PC-3 (cell line): ENCODE measurements at regions not wholly inside any gene's neighbourhood (a gene's known extent, or its start where the extent isn't known, plus 50 kb on each side); places are given as distances from the start of the nearest gene placed in this dataset.
"Not testable (repeated sequence)": the region's sequence is repeated elsewhere in the genome, so short reads cannot be mapped to it uniquely, and the experiment has no call there.

ENCODE experiments used
- ATAC-seq: fragments of 200-7000 bp; cut with Tn5 transposase; 2 replicates; pipeline ENCODE4 v1.9.1; 2020; ENCODE audit warnings: mild to moderate bottlenecking, moderate library complexity
- BruUV-seq: library from RNA; stranded (reverse); fragments of 400-500 nt; replicated peaks from 2 replicates; lab custom pipeline; 2021; lab: Mats Ljungman, UMichigan
- CTCF ChIA-PET: fragments of 300-600 bp; sonication (Branson Sonifier 250); formaldehyde crosslinking; loops from one replicate; lab custom pipeline; 2022; ENCODE audit warnings: antibody characterized with exemption; lab: Charles Lee
- POLR2A ChIA-PET: fragments of 300-600 bp; sonication (Branson Sonifier 250); formaldehyde crosslinking; loops from one replicate; lab custom pipeline; 2022; ENCODE audit warnings: antibody characterized with exemption; ENCODE audit not compliant: unreplicated experiment; lab: Charles Lee
- DNase-seq: peaks from one replicate; pipeline ENCODE4 v3.0.0-alpha.2; 2015
- H2AFZ ChIP-seq: fragments of 300-600 bp; sonication (generic); 2 replicates; pipeline ENCODE4 v1.6.0; 2016; ENCODE audit warnings: antibody characterized with exemption, low read length
- H3F3A ChIP-seq: fragments of 300-600 bp; sonication (generic); one replicate; pipeline ENCODE4 v1.6.0; 2017; ENCODE audit warnings: antibody characterized with exemption, low read length, control low read depth, mild to moderate bottlenecking; ENCODE audit not compliant: unreplicated experiment
- H3K27ac ChIP-seq: fragments of 300-600 bp; sonication (generic); 2 replicates; pipeline ENCODE4 v1.5.1; 2016; ENCODE audit warnings: mild to moderate bottlenecking, low read length
- H3K27me3 ChIP-seq: fragments of 300-600 bp; sonication (generic); 2 replicates; pipeline ENCODE4 v1.6.1; 2016; ENCODE audit warnings: low read length, mixed read lengths
- H3K36me3 ChIP-seq: fragments of 300-600 bp; sonication (generic); 2 replicates; pipeline ENCODE4 v1.6.1; 2016; ENCODE audit warnings: low read depth, mixed run types, low read length, mixed read lengths
- H3K4me1 ChIP-seq: fragments of 300-600 bp; sonication (generic); 2 replicates; pipeline ENCODE4 v1.5.1; 2016; ENCODE audit warnings: low read length; ENCODE audit not compliant: insufficient read depth
- H3K4me2 ChIP-seq: fragments of 300-600 bp; sonication (generic); 2 replicates; pipeline ENCODE4 v1.6.0; 2016; ENCODE audit warnings: low read length
- H3K4me3 ChIP-seq: fragments of 300-600 bp; sonication (generic); 2 replicates; pipeline ENCODE4 v1.5.1; 2016; ENCODE audit warnings: mild to moderate bottlenecking, low read length, mixed read lengths
- H3K79me2 ChIP-seq: fragments of 300-600 bp; sonication (generic); 2 replicates; pipeline ENCODE4 v1.6.1; 2017; ENCODE audit warnings: low read length, mixed read lengths
- H3K9ac ChIP-seq: fragments of 300-600 bp; sonication (generic); 2 replicates; pipeline ENCODE4 v1.6.0; 2016; ENCODE audit warnings: mild to moderate bottlenecking, low read length
- H3K9me2 ChIP-seq: fragments of 300-600 bp; sonication (generic); replicated peaks from 2 replicates; pipeline ENCODE4 v1.6.1; 2016; ENCODE audit warnings: mixed run types, low read length, mixed read lengths
- H3K9me3 ChIP-seq: fragments of 300-600 bp; sonication (generic); 2 replicates; pipeline ENCODE4 v1.6.1; 2016; ENCODE audit warnings: low read length, mixed read lengths
- H4K20me1 ChIP-seq: fragments of 300-600 bp; sonication (generic); 2 replicates; pipeline ENCODE4 v1.6.1; 2016; ENCODE audit warnings: low read length, mixed read lengths
- EZH2 ChIP-seq: fragments of 300-600 bp; sonication (generic); IDR thresholded peaks from one replicate; pipeline ENCODE4 v1.6.1; 2017; ENCODE audit warnings: antibody characterized with exemption, mild to moderate bottlenecking, low read length; ENCODE audit not compliant: unreplicated experiment
- EZH2phosphoT487 ChIP-seq: fragments of 300-600 bp; sonication (generic); IDR thresholded peaks from 2 replicates; pipeline ENCODE4 v1.6.1; 2018; ENCODE audit warnings: mild to moderate bottlenecking, antibody characterized with exemption, low read length, borderline replicate concordance
- intact Hi-C: fragments of 100-400 bp; cut with micrococcal nuclease; formaldehyde crosslinking; loops from 2 replicates; pipeline ENCODE4 v1.9.0; 2023
- TF ChIP-seq, protein P1 (sequence below): fragments of 300-600 bp; sonication (generic); conservative IDR thresholded peaks from 2 replicates; pipeline ENCODE4 v1.5.1; 2017; ENCODE audit warnings: antibody characterized with exemption, low read depth, mild to moderate bottlenecking, low read length

DNA sequence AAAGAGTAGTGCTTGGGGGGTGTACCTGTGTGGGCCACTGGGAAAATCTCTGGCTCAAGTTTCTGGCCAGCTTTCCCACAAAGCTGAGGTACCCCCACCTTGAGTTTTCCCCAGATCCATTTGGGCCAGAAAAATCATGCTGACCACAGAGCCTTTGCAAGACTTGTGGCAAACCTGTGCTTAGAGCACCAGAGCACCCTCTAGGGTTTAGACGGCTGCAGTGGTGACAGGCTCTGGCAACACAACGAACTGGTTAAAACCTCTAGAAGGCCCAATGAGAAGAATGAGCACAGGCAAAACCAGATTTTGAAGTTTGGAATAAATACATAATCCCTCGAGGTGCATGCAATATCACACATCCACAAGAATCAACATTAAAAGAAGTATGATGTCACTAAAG is 290.7 kb upstream of the FOLH1 start:
- H3K4me3 ChIP-seq: no peak overlapping the region
- H3K9me2 ChIP-seq: no peaks in the 10 kb centered on the region
- ChIA-PET POLR2A (no interaction called here), CTCF (no interaction called here)
- no peak overlapping the region for H2AFZ ChIP-seq
- no peaks in the 10 kb centered on the region for H3K79me2 ChIP-seq
- H3K9ac ChIP-seq: no peak overlapping the region
- H3K4me1 ChIP-seq: no peaks in the 10 kb centered on the region
- H4K20me1 ChIP-seq: no peaks in the 10 kb centered on the region
- H3F3A ChIP-seq: no peaks in the 10 kb centered on the region
- DNase-seq: no peak
- no TSS peak for BruUV-seq
- no peak for ATAC-seq
- H3K27me3 ChIP-seq: no peaks in the 10 kb centered on the region
- H3K9me3 ChIP-seq: no peaks in the 10 kb centered on the region
- no peak overlapping the region for H3K4me2 ChIP-seq
- TF ChIP-seq, protein P1, sequence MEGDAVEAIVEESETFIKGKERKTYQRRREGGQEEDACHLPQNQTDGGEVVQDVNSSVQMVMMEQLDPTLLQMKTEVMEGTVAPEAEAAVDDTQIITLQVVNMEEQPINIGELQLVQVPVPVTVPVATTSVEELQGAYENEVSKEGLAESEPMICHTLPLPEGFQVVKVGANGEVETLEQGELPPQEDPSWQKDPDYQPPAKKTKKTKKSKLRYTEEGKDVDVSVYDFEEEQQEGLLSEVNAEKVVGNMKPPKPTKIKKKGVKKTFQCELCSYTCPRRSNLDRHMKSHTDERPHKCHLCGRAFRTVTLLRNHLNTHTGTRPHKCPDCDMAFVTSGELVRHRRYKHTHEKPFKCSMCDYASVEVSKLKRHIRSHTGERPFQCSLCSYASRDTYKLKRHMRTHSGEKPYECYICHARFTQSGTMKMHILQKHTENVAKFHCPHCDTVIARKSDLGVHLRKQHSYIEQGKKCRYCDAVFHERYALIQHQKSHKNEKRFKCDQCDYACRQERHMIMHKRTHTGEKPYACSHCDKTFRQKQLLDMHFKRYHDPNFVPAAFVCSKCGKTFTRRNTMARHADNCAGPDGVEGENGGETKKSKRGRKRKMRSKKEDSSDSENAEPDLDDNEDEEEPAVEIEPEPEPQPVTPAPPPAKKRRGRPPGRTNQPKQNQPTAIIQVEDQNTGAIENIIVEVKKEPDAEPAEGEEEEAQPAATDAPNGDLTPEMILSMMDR: no peak
- TF ChIP-seq EZH2 (no peak), EZH2phosphoT487 (no peak)
- intact Hi-C loops: no loop called here
- no peaks in the 10 kb centered on the region for H3K36me3 ChIP-seq
- no peak overlapping the region for H3K27ac ChIP-seq

DNA sequence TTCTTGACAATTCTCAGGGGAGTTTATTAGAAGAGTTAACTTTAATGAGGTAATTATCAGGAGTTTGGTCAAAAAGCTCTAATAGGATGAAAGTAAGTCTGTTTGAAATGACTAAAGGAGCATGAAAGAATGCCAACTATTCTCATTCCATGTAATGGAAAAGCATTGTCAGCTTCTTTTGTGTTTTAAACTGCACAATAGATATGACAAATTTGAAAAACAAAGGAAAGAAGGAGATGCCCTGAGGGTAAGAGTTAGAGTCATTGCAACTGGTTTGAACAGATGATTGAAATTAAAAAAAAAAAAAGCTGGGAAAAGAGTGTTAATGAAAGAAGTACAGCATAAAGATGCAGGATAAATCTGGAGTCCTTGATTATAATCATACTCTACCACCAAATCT is 296.8 kb upstream of the FOLH1 start:
- POLR2A ChIA-PET: no interaction called here
- Histone ChIP-seq H3K4me3 (no peak overlapping the region), H2AFZ (no peak overlapping the region), H3K9me3 (no peaks in the 10 kb centered on the region), H3K9ac (no peak overlapping the region), H3K27ac (no peak overlapping the region), H3K79me2 (no peaks in the 10 kb centered on the region), H3F3A (no peaks in the 10 kb centered on the region), H3K4me2 (no peak overlapping the region), H3K9me2 (no peaks in the 10 kb centered on the region), H4K20me1 (no peaks in the 10 kb centered on the region), H3K4me1 (no peaks in the 10 kb centered on the region), H3K27me3 (no peaks in the 10 kb centered on the region), H3K36me3 (no peaks in the 10 kb centered on the region)
- intact Hi-C loops: no loop called here
- no TSS peak for BruUV-seq
- no peak for DNase-seq
- CTCF ChIA-PET: no interaction called here
- no peak for TF ChIP-seq EZH2phosphoT487
- no peak for TF ChIP-seq EZH2
- TF ChIP-seq, protein P1: no peak
- ATAC-seq: no peak

DNA sequence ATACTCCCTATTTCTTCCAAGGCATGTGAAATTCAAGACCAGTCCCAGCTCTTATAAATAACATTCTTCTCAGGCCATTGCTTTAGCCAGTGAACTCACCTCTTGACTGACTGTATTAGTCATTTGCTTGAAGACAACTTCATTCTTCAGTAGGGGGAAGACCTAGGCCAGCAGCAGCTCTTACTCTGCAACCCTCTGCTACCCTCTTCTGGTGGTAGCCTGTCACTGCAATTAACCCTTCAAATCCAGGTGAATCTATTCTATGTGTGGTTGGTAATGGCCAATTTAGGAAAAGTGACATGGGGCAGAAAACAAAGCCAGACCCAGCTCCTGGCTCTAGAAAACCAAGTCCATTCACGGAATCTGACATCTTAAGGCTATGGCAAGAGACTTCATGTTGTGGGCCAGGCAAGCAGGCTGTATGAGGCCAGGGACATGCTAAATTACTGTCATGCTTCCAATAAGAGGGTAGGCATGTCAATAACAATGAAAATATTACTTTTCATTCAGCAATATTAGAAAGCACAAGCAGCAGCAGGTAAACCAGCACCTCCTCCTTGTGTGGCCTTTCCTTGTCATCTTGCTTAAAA is 317.9 kb upstream of the FOLH1 start:
- not testable (repeated sequence) for BruUV-seq
- ATAC-seq: peak; percentile 60

More for the DNA sequence above, 317.9 kb upstream of the FOLH1 start:
- POLR2A ChIA-PET, intact Hi-C loops, H3K9ac ChIP-seq, H3K4me3 ChIP-seq, H3K9me2 ChIP-seq, H3K79me2 ChIP-seq, H3K36me3 ChIP-seq, H3K4me1 ChIP-seq, H3K27ac ChIP-seq, H3K4me2 ChIP-seq, CTCF ChIA-PET, H3K9me3 ChIP-seq, H2AFZ ChIP-seq, H4K20me1 ChIP-seq, H3F3A ChIP-seq, H3K27me3 ChIP-seq: not testable (repeated sequence)
- TF ChIP-seq, protein P1: peak; percentile 61
- DNase-seq: peak; percentile 46
